H1 (cell line): ENCODE measurements at regions not wholly inside any gene's neighbourhood (a gene's known extent, or its start where the extent isn't known, plus 50 kb on each side); places are given as distances from the start of the nearest gene placed in this dataset.

ENCODE experiments used
- ASH2L ChIP-seq: fragments of 200-600, 300-600 bp; sonication (generic); IDR thresholded peaks from one replicate; pipeline ENCODE4 v1.7.1; 2017; ENCODE audit warnings: low read length
- ATF3 ChIP-seq: IDR thresholded peaks from 2 replicates; pipeline ENCODE4 v1.6.1; 2011; ENCODE audit warnings: low read depth, mild to moderate bottlenecking, low read length; ENCODE audit not compliant: insufficient read depth
- CBX5 ChIP-seq: fragments of 300-800, 300-1000 bp; sonication (generic); IDR thresholded peaks from 2 replicates; pipeline ENCODE4 v1.7.1; 2016; ENCODE audit warnings: antibody characterized with exemption, low read length, low read depth
- CHD7 ChIP-seq: fragments of 300-600 bp; sonication (generic); IDR thresholded peaks from 2 replicates; pipeline ENCODE4 v1.7.1; 2012; ENCODE audit warnings: low read length, moderate library complexity, mild to moderate bottlenecking, inconsistent platforms; ENCODE audit not compliant: insufficient replicate concordance
- EZH2 ChIP-seq: fragments of 200-600 bp; sonication (generic); IDR thresholded peaks from 2 replicates; pipeline ENCODE4 v1.7.1; 2012; ENCODE audit warnings: low read depth, mild to moderate bottlenecking, moderate library complexity, low read length, inconsistent platforms; ENCODE audit not compliant: severe bottlenecking
- FOSL1 ChIP-seq: IDR thresholded peaks from 2 replicates; pipeline ENCODE4 v1.6.1; 2011; ENCODE audit warnings: mild to moderate bottlenecking, low read depth, low read length, moderate library complexity; ENCODE audit not compliant: insufficient read depth
- GABPA ChIP-seq: IDR thresholded peaks from 2 replicates; pipeline ENCODE4 v1.6.1; 2011; ENCODE audit warnings: mild to moderate bottlenecking, low read length, moderate library complexity, borderline replicate concordance; ENCODE audit not compliant: insufficient read depth
- KDM1A ChIP-seq: fragments of 200-600, 300-600 bp; sonication (generic); IDR thresholded peaks from 2 replicates; pipeline ENCODE4 v1.7.1; 2016; ENCODE audit warnings: mild to moderate bottlenecking, low read length, borderline replicate concordance
- MAFK ChIP-seq: IDR thresholded peaks from 2 replicates; pipeline ENCODE4 v1.6.1; 2012; ENCODE audit warnings: low read depth, mild to moderate bottlenecking, improper control_type of control experiment, low read length
- PHF8 ChIP-seq: fragments of 200-600 bp; sonication (generic); conservative IDR thresholded peaks from 2 replicates; pipeline ENCODE4 v1.7.1; 2012; ENCODE audit warnings: low read depth, mild to moderate bottlenecking, inconsistent platforms, low read length, moderate library complexity
- RXRA ChIP-seq: IDR thresholded peaks from 2 replicates; pipeline ENCODE4 v1.6.1; 2011; ENCODE audit warnings: low read depth, mild to moderate bottlenecking, low read length, moderate library complexity; ENCODE audit not compliant: insufficient read depth
- SP4 ChIP-seq: IDR thresholded peaks from 2 replicates; pipeline ENCODE4 v1.6.1; 2012; ENCODE audit warnings: low read length, inconsistent platforms

- no peak for TF ChIP-seq CHD7
- no peak for TF ChIP-seq CBX5
- TF ChIP-seq GABPA: no peak
- TF ChIP-seq MAFK: no peak
- TF ChIP-seq ASH2L: no peak
- TF ChIP-seq PHF8: no peak
- TF ChIP-seq EZH2: no peak
- no peak for TF ChIP-seq KDM1A
- TF ChIP-seq ATF3: no peak
- no peak for TF ChIP-seq SP4
- no peak for TF ChIP-seq FOSL1
- TF ChIP-seq RXRA: no peak
Measured at GRCh38 chr4:188930822-188931221, 791.6 kb downstream of the TRIML1 start (continued).
